T-cell (primary cell): ENCODE measurements at regions not wholly inside any gene's neighbourhood (a gene's known extent, or its start where the extent isn't known, plus 50 kb on each side); places are given as distances from the start of the nearest gene placed in this dataset.
"Not testable (repeated sequence)": the region's sequence is repeated elsewhere in the genome, so short reads cannot be mapped to it uniquely, and the experiment has no call there.

Experiments
- ATAC-seq, 4 experiments: fragments of 200-7000 bp in 3 of 4; fragments of 150-1000 bp in 1 of 4; cut with Tn5 transposase; replicated peaks in 1 of 4; 1 replicate in 3 of 4; 2 replicates in 1 of 4; pipeline ENCODE4 v1.10.0; 2021; ENCODE audit warnings: moderate library complexity in 3 of 4, mild to moderate bottlenecking in 2 of 4, moderate number of reproducible peaks in 1 of 4
- CTCF ChIA-PET, 2 donors: fragments of 300-600 bp; sonication (Branson Sonifier 250); formaldehyde crosslinking; loops; one replicate each; lab custom pipeline; 2022; ENCODE audit warnings: antibody characterized with exemption in 2 of 2; lab: Charles Lee
- POLR2A ChIA-PET, 2 donors: fragments of 300-600 bp; sonication (Branson Sonifier 250); formaldehyde crosslinking; loops; one replicate each; lab custom pipeline; 2022; ENCODE audit warnings: antibody characterized with exemption in 2 of 2; lab: Charles Lee
- DNase-seq, 35 experiments: peaks; one replicate each; pipeline versions ENCODE4 v3.0.0 to v3.0.0-alpha.2; 2013 to 2023
- H3K27ac ChIP-seq: one replicate; pipeline ENCODE4 v1.5.1; 2013; ENCODE audit warnings: low read length
- H3K27me3 ChIP-seq, 2 experiments: replicated peaks in 1 of 2; 1 replicate in 1 of 2; 2 replicates in 1 of 2; pipeline versions ENCODE4 v1.6.1 to v1.7.0; 2013; ENCODE audit warnings: low read length in 1 of 2, mixed read lengths in 1 of 2; ENCODE audit not compliant: control insufficient read depth in 2 of 2, insufficient read depth in 2 of 2; ENCODE audit errors: extremely low read depth in 1 of 2
- H3K36me3 ChIP-seq, 2 donors: 1 replicate in 1 of 2; 2 replicates in 1 of 2; pipeline versions ENCODE4 v1.6.1 to v1.7.0; 2013; ENCODE audit warnings: low read length in 1 of 2; ENCODE audit not compliant: control insufficient read depth in 2 of 2, insufficient read depth in 1 of 2; ENCODE audit errors: extremely low read depth in 1 of 2
- H3K4me1 ChIP-seq, 2 experiments: 1 replicate in 1 of 2; 2 replicates in 1 of 2; pipeline versions ENCODE4 v1.6.1 to v1.7.0; 2013; ENCODE audit warnings: low read length in 2 of 2, mixed read lengths in 1 of 2; ENCODE audit not compliant: insufficient read depth in 2 of 2, control insufficient read depth in 1 of 2; ENCODE audit errors: extremely low read depth in 1 of 2
- H3K4me3 ChIP-seq, 2 donors: 1 replicate in 1 of 2; 2 replicates in 1 of 2; pipeline versions ENCODE4 v1.5.1 to v1.7.0; 2013; ENCODE audit warnings: mild to moderate bottlenecking in 2 of 2, low read length in 1 of 2, moderate library complexity in 1 of 2; ENCODE audit not compliant: control insufficient read depth in 1 of 2; ENCODE audit errors: extremely low read depth in 1 of 2
- H3K9me3 ChIP-seq: 2 replicates; pipeline ENCODE4 v1.7.0; 2013
- H3K27ac Mint-ChIP-seq, 2 donors: one replicate each; pipeline ENCODE4 v1.8.0; 2020 to 2021; ENCODE audit warnings: mild to moderate bottlenecking in 2 of 2, mixed read lengths in 2 of 2
- H3K27me3 Mint-ChIP-seq, 2 donors: one replicate each; pipeline ENCODE4 v1.8.0; 2021 to 2022; ENCODE audit warnings: mixed read lengths in 2 of 2
- H3K36me3 Mint-ChIP-seq: one replicate; pipeline ENCODE4 v1.8.0; 2021; ENCODE audit warnings: mixed read lengths
- H3K4me1 Mint-ChIP-seq, 3 donors: one replicate each; pipeline ENCODE4 v1.8.0; 2020 to 2022; ENCODE audit warnings: mixed read lengths in 3 of 3, mild to moderate bottlenecking in 1 of 3
- H3K4me3 Mint-ChIP-seq, 3 donors: one replicate each; pipeline ENCODE4 v1.8.0; 2020 to 2022; ENCODE audit warnings: mild to moderate bottlenecking in 3 of 3, mixed read lengths in 3 of 3, moderate library complexity in 3 of 3
- H3K9me3 Mint-ChIP-seq, 3 donors: one replicate each; pipeline ENCODE4 v1.8.0; 2020 to 2022; ENCODE audit warnings: mixed read lengths in 3 of 3
- WGBS: methylation state at CpG from one replicate; pipeline ENCODE4 v1.1.5; 2013; ENCODE audit warnings: missing lambda C conversion rate; ENCODE audit not compliant: insufficient coverage; 5-methylcytosine and 5-hydroxymethylcytosine counted together

- H3K4me1 Mint-ChIP-seq: no peaks in the 10 kb centered on the region
- ATAC-seq: no peak
- 76% methylated on average over 6 of the region's 6 CpGs for WGBS
- H3K27ac Mint-ChIP-seq: no peak overlapping the region
- no peak overlapping the region for H3K27ac ChIP-seq
- ChIA-PET CTCF (no interaction called here), POLR2A (no interaction called here)
- no peaks in the 10 kb centered on the region for H3K36me3 Mint-ChIP-seq
- no peaks in the 10 kb centered on the region for H3K36me3 ChIP-seq
- no peak overlapping the region for H3K4me3 Mint-ChIP-seq
- H3K9me3 Mint-ChIP-seq: no peaks in the 10 kb centered on the region
- no peak for DNase-seq
- H3K9me3 ChIP-seq: no peaks in the 10 kb centered on the region
- H3K4me3 ChIP-seq: no peak overlapping the region
- no peaks in the 10 kb centered on the region for H3K4me1 ChIP-seq
- H3K27me3 Mint-ChIP-seq: peaks cover 25 to 51% of the 10 kb centered on the region in 2 donors
- H3K27me3 ChIP-seq: peaks cover 6 to 25% of the 10 kb centered on the region in 2 experiments
These were observed 241.6 kb downstream of the LMX1A start for GRCh38 chr1:165114889-165115285.

DNA sequence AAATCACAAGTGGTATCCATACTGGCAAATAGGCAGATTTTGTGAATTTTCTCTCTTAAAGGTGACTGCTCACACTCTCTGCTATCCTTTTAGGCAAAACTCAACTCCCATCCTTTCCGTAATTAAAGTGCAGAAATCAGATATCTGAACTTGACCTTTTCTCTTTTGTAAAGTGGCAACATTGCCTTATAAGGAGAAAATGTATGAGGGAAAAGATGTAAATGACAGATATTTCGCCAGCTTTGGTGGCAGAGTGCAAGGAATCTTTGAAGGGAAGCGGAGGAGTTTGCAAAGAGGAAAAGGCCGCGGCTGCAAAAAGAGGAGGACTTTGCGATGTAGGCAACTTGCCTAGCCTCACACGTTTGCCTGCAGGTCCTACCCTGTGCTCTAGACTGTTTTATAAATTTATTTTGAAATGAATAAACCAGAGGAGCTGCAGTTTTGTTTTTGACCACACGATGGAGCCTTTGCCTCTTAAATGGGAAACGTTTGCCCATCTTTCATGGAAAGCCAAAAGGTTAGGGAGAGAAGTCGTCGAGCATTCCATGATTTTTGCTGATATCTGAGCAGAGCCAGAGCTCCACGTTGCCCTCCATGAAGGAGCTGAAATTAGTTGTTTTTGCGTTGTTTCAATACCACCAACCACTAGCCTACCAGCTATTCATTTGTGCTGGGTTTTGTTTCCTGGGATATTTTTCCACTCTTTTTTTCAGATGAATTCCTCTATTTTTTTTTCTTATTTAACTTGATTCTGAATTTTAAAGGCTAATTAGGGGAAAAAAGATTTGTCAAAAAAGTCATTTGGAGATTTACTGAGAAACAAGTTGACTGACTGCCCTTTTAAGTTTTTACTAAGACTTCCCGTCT, 242.3 kb downstream of the LMX1A start:
- no peaks in the 10 kb centered on the region for H3K4me1 ChIP-seq
- H3K27me3 ChIP-seq: peaks cover 6 to 23% of the 10 kb centered on the region in 2 experiments
- H3K36me3 ChIP-seq: no peaks in the 10 kb centered on the region
- H3K9me3 ChIP-seq: no peaks in the 10 kb centered on the region
- Mint-ChIP-seq H3K27me3 (peaks cover 20 to 46% of the 10 kb centered on the region in 2 donors), H3K36me3 (no peaks in the 10 kb centered on the region), H3K27ac (no peak overlapping the region), H3K4me1 (no peaks in the 10 kb centered on the region), H3K4me3 (no peak overlapping the region), H3K9me3 (no peaks in the 10 kb centered on the region)
- no peak overlapping the region for H3K4me3 ChIP-seq
- DNase-seq: peak in 1 of 35 experiments; percentile 1
- POLR2A ChIA-PET: no interaction called here
- WGBS: 25% methylated on average over 8 of the region's 14 CpGs
- no peak for ATAC-seq
- no peak overlapping the region for H3K27ac ChIP-seq
- CTCF ChIA-PET: no interaction called here

DNA sequence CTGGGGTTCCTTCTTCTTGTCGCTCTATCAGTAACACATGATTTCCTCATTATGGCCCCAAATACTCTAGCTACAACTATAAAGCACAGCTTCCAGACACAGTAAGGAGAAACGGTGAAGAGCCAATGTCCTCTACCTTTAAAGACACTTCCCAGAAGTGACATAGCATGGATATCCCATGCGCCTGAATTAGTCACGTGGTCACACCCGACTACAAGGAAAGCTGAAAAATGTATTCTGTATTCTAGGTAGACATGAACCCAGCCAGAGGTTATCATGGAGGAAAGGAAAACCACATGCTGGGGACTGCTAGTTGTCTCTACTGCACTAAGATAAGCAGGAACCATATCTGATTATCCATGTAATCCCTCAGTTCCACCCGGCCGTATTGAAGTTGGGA, 244.3 kb downstream of the LMX1A start:
- Histone ChIP-seq H3K9me3 (no peaks in the 10 kb centered on the region), H3K27ac (no peak overlapping the region), H3K36me3 (no peaks in the 10 kb centered on the region), H3K4me3 (no peak overlapping the region), H3K27me3 (peaks cover 6 to 9% of the 10 kb centered on the region in 2 experiments), H3K4me1 (no peaks in the 10 kb centered on the region)
- WGBS: 40% methylated on average over 1 of the region's 7 CpGs
- ChIA-PET POLR2A (no interaction called here), CTCF (no interaction called here)
- no peaks in the 10 kb centered on the region for H3K9me3 Mint-ChIP-seq
- ATAC-seq: no peak
- H3K27me3 Mint-ChIP-seq: peaks cover 10 to 35% of the 10 kb centered on the region in 2 donors
- no peak for DNase-seq
- H3K4me1 Mint-ChIP-seq: no peaks in the 10 kb centered on the region
- H3K4me3 Mint-ChIP-seq: no peak overlapping the region
- H3K36me3 Mint-ChIP-seq: no peaks in the 10 kb centered on the region
- H3K27ac Mint-ChIP-seq: no peak overlapping the region

DNA sequence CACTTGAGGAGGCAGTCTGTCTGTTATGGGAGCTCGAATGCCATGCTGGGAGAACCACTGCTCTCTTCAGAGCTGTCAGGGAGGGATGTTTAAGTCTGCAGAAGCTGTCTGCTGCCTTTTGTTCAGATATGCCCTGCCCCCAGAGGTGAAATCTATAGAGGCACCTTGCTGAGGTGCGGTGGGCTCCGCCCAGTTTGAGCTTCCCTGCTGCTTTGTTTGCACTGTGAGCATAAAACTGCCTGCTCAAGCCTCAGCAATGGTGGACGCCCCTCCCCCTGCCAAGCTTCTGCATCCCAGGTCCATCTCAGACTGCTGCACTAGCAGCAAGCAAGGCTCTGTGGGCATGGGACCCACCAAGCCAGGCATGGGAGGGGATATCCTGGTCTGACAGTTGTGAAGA, 247.5 kb downstream of the LMX1A start:
- WGBS: 69% methylated on average over 4 of the region's 4 CpGs
- H3K36me3 ChIP-seq: no peaks in the 10 kb centered on the region
- no peak overlapping the region for H3K4me3 ChIP-seq
- no peak overlapping the region for H3K27ac ChIP-seq
- ChIA-PET POLR2A (interaction anchor here in 1 of 2 donors (0.6 kb wide), 1 partner anchor 234 kb away, joined by 3 read pairs; no protein-coding TSS in a partner anchor), CTCF (interaction anchor here in 1 of 2 donors (0.6 kb wide), 1 partner anchor 41 kb away, joined by 3 read pairs; no protein-coding TSS in a partner anchor)
- H3K9me3 ChIP-seq: no peaks in the 10 kb centered on the region
- no peaks in the 10 kb centered on the region for H3K4me1 ChIP-seq
- no peak overlapping the region for H3K4me3 Mint-ChIP-seq
- no peak overlapping the region for H3K27ac Mint-ChIP-seq
- DNase-seq (no peak), ATAC-seq (no peak)
- H3K4me1 Mint-ChIP-seq: no peaks in the 10 kb centered on the region
- H3K36me3 Mint-ChIP-seq: no peaks in the 10 kb centered on the region
- peaks cover 0 to 19% of the 10 kb centered on the region in 2 donors for H3K27me3 Mint-ChIP-seq
- peaks cover 7 to 14% (median 9%) of the 10 kb centered on the region in 3 donors for H3K9me3 Mint-ChIP-seq
- H3K27me3 ChIP-seq: peaks cover 2 to 4% of the 10 kb centered on the region in 2 experiments

DNA sequence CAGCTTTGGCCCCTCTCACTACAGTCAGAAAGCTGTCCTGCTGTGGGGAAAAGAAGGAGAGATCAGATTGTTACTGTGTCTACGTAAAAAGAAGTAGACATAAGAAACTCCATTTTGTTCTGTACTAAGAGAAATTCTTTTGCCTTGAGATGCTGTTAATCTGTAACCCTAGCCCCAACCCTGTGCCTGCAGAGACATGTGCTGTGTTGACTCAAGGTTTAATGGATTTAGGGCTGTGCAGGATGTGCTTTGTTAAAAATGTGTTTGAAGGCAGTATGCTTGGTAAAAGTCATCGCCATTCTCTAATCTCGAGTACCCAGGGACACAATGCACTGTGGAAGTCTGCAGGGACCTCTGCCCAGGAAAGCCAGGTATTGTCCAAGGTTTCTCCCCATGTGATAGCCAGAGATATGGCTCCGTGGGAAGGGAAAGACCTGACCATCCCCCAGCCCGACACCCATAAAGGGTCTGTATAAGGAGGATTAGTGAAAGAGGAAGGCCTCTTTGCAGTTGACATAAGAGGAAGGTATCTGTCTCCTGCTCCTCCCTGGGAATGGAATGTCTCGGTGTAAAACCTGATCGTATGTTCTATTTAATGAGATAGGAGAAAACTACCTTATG, 263.9 kb downstream of the LMX1A start:
- H3K4me3 ChIP-seq, H3K36me3 ChIP-seq, H3K4me3 Mint-ChIP-seq, H3K4me1 ChIP-seq, H3K27me3 ChIP-seq, ATAC-seq, CTCF ChIA-PET, H3K9me3 ChIP-seq, H3K27ac Mint-ChIP-seq, POLR2A ChIA-PET, H3K4me1 Mint-ChIP-seq, DNase-seq, H3K36me3 Mint-ChIP-seq, H3K27me3 Mint-ChIP-seq, H3K27ac ChIP-seq: not testable (repeated sequence)
- whole genome bisulfite sequencing: 65% methylated on average over 4 of the region's 7 CpGs
- H3K9me3 Mint-ChIP-seq: peaks cover 15 to 26% (median 19%) of the 10 kb centered on the region in 3 donors

DNA sequence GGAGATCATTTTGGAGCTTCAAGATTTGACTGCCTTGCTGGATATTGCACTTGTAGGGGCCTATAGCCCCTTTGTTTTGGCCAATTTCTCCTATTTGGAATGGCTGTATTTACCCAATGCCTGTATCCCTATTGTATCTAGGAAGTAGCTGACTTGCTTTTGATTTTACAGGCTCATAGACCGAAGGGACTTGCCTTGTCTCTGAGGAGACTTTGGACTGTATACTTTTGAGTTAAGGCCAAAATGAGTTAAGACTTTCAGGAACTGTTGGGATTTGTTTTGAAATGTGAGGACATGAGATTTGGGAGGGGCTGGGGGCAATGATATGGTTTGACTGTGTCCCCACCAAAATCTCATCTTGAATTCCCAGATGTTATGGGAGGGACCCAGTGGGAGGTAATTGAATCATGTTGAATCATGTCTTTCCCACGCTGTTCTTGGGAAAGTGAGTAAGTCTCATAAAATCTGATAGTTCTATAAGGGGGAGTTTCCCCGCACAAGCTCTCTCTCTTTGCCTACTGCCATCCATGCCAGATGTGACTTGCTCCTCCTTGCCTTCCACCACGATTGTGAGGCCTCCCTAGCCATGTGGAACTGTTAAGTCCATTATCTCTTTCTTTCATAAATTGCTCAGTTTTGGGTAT, 276.1 kb downstream of the LMX1A start:
- Mint-ChIP-seq H3K27me3 (no peaks in the 10 kb centered on the region), H3K36me3 (no peaks in the 10 kb centered on the region), H3K4me3 (no peak overlapping the region), H3K27ac (no peak overlapping the region), H3K9me3 (peaks cover 0 to 12% (median 4%) of the 10 kb centered on the region in 3 donors), H3K4me1 (no peaks in the 10 kb centered on the region)
- Histone ChIP-seq H3K9me3 (no peaks in the 10 kb centered on the region), H3K4me3 (no peak overlapping the region), H3K27me3 (no peaks in the 10 kb centered on the region), H3K4me1 (no peaks in the 10 kb centered on the region), H3K27ac (no peak overlapping the region), H3K36me3 (no peaks in the 10 kb centered on the region)
- ATAC-seq (no peak), DNase-seq (no peak)
- POLR2A ChIA-PET: no interaction called here
- 100% methylated on average over 1 of the region's 4 CpGs for WGBS
- CTCF ChIA-PET: no interaction called here
